GM10248 (cell line): ENCODE measurements at regions not wholly inside any gene's neighbourhood (a gene's known extent, or its start where the extent isn't known, plus 50 kb on each side); places are given as distances from the start of the nearest gene placed in this dataset.
A peak's percentile ranks its signal among the peaks of the same experiment; 100 is the strongest.
"Not testable (repeated sequence)": the region's sequence is repeated elsewhere in the genome, so short reads cannot be mapped to it uniquely, and the experiment has no call there.

Experiments used
- CTCF ChIA-PET: fragments of 300-600 bp; sonication (Branson Sonifier 250); formaldehyde crosslinking; extraction: SDS; loops from one replicate; lab custom pipeline; 2021; ENCODE audit warnings: antibody characterized with exemption; lab: Yijun Ruan, JAX
- POLR2A ChIA-PET: fragments of 350-650 bp; sonication (Branson Sonifier 250); formaldehyde crosslinking; extraction: SDS; loops from one replicate; lab custom pipeline; 2020; ENCODE audit warnings: antibody characterized with exemption; lab: Yijun Ruan, JAX
- DNase-seq: peaks from one replicate; pipeline ENCODE4 v3.0.0; 2012; ENCODE audit errors: extremely low spot score
- CTCF ChIP-seq: IDR thresholded peaks from 2 replicates; pipeline ENCODE4 v1.5.1; 2012; ENCODE audit warnings: mild to moderate bottlenecking, low read depth; ENCODE audit errors: extremely low read depth, missing control alignments, control extremely low read depth

GRCh38 chr20:53767206-53767930 lies 173.7 kb upstream of the ZNF217 start:
- peak; percentile 34 for DNase-seq
- no peak for TF ChIP-seq CTCF
- POLR2A ChIA-PET, result no interaction called here
- CTCF ChIA-PET, result interaction anchor here (0.7 to 1.1 kb wide), 2 partner anchors 11 to 145 kb away, joined by 3 read pairs; no protein-coding TSS in a partner anchor

DNA sequence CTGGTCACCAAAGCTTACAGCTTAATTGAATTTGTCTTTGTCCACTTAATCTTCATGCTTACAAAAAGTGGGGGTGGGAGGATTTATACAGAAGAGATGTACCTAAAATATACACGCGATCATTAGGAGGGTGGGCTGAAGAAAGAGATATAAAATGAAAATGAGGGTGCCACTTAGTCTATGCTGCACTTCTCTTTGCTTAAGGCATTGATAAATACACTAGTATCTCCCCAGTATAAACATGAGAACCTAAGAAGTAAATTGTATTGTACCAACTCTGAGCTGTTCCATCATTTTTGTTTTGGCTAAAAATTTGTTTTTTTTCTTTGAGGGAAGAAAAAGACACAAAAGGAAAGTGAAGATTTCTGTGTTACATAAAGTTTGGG lies 170.8 kb upstream of the ZNF217 start:
- ChIA-PET CTCF (interaction anchor here (0.9 to 1.9 kb wide), 2 partner anchors 8 to 10 kb away, joined by 4 read pairs; no protein-coding TSS in a partner anchor), POLR2A (no interaction called here)
- no peak for DNase-seq
- TF ChIP-seq CTCF, result no peak

GRCh38 chr20:53763707-53764414 lies 170.2 kb upstream of the ZNF217 start:
- ChIA-PET CTCF (interaction anchor here (0.9 to 1.9 kb wide), 2 partner anchors 8 to 9 kb away, joined by 4 read pairs; no protein-coding TSS in a partner anchor), POLR2A (no interaction called here)
- no peak for DNase-seq
- no peak for TF ChIP-seq CTCF

- DNase-seq, CTCF ChIA-PET, POLR2A ChIA-PET: not testable (repeated sequence)
Measured at GRCh38 chr20:53762423-53762798, 168.8 kb upstream of the ZNF217 start.

DNA sequence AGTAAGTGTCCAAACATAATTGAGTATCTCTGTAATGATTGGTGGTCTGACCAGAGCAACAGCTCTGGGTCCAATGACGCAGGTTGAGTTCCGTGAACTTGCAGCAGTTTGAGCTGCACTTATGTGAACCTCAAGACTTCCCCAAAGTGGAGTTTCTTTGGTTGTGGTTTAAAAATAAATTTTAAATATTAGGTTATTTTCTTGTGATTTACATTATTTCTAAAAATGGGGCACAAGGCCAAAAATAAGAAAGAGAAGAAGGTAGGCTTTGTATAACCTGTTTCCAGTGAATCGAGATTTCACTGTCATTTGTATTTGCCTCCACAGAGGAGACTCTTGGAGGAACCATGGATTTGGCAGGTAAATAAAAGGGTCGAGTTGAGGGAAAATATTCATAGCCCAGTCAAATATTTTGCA lies 166.4 kb upstream of the ZNF217 start:
- POLR2A ChIA-PET, result no interaction called here
- no peak for TF ChIP-seq CTCF
- DNase-seq, result peak; percentile 42
- CTCF ChIA-PET, result interaction anchor here (0.8 kb wide), 1 partner anchor 41 kb away, joined by 3 read pairs; no protein-coding TSS in a partner anchor

- no peak for TF ChIP-seq CTCF
- POLR2A ChIA-PET, result no interaction called here
- CTCF ChIA-PET, result interaction anchor here (2.1 kb wide), 1 partner anchor 113 kb away, joined by 4 read pairs; no protein-coding TSS in a partner anchor
Measured at GRCh38 chr20:53757472-53757913, 163.9 kb upstream of the ZNF217 start.

More at GRCh38 chr20:53757472-53757913, 163.9 kb upstream of the ZNF217 start:
- DNase-seq, result no peak
